ENCODE measurements at regions not wholly inside any gene's neighbourhood (a gene's known extent, or its start where the extent isn't known, plus 50 kb on each side); places are given as distances from the start of the nearest gene placed in this dataset.

DNA sequence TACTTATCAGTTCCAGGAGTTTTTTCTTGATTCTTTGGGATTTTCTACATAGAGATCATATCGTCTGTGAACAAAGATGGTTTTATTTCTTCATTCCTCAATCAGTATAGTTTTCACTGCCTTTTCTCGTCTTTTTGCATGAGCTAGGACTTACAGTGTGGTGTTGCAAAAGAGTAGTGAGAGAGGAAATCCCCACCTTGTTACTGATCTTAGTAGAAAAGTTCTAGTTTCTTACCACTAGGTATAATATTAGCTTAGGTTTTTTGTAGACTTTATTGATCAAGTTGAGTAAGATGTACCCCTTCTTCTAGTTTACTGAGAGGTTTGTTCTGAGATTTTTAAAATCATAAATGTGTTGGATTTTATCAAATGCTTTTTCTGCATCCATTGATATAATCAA, 123.3 kb downstream of the TMEM26 start:
- ATAC-seq (no peak), DNase-seq (no peak)
- H3K4me1 ChIP-seq = no peaks in the 10 kb centered on the region
- H3K4me3 ChIP-seq = no peak overlapping the region
- H3K27me3 ChIP-seq = no peaks in the 10 kb centered on the region
- intact Hi-C loops (cut with DNase I) = no loop called here
- H3K27ac ChIP-seq = no peak overlapping the region
- TF ChIP-seq, protein P1, sequence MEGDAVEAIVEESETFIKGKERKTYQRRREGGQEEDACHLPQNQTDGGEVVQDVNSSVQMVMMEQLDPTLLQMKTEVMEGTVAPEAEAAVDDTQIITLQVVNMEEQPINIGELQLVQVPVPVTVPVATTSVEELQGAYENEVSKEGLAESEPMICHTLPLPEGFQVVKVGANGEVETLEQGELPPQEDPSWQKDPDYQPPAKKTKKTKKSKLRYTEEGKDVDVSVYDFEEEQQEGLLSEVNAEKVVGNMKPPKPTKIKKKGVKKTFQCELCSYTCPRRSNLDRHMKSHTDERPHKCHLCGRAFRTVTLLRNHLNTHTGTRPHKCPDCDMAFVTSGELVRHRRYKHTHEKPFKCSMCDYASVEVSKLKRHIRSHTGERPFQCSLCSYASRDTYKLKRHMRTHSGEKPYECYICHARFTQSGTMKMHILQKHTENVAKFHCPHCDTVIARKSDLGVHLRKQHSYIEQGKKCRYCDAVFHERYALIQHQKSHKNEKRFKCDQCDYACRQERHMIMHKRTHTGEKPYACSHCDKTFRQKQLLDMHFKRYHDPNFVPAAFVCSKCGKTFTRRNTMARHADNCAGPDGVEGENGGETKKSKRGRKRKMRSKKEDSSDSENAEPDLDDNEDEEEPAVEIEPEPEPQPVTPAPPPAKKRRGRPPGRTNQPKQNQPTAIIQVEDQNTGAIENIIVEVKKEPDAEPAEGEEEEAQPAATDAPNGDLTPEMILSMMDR (IDR thresholded peaks at IDR 0.05) = no peak
- peaks cover 0 to 16% of the 10 kb centered on the region in 2 donors for H3K9me3 ChIP-seq
- H3K36me3 ChIP-seq = no peaks in the 10 kb centered on the region

DNA sequence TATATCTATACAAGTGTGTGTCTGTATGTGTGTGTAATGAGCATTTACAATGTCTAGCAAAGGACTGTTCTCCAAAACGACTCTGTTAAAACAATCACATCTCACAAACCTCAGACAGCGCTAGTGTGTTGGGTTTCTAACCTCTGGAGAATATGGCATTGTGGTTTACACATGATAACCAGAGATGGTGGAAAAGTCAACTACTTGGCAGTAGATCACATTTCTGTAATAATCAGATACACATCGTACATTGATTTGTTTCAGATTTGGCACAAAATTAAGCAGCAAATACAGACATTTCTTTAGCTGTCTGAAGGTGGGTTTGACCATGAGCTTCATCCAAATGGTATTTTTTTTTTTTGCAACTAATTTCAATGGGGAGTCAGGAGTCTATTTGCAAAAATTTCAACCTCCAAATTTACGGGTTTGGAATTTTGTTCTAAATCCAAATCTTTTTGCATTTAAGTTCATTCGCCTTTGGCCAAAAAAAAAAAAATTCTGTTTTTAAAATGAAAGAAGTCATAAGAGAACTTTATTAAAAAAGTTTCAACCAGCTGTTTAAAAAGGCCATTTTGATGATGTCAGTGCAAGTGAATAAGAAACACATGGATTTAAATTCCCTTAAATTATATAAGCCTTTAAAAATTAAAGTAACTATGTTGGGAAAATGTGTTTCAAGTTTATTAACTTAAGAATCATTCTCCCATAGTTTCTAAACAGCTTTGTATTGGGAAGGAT, 127.8 kb downstream of the TMEM26 start:
- DNase-seq (no peak), ATAC-seq (no peak)
- TF ChIP-seq, protein P1 (IDR thresholded peaks at IDR 0.05) = no peak
- no peaks in the 10 kb centered on the region for H3K4me1 ChIP-seq
- no peaks in the 10 kb centered on the region for H3K27me3 ChIP-seq
- no peaks in the 10 kb centered on the region for H3K36me3 ChIP-seq
- peaks cover 0 to 16% of the 10 kb centered on the region in 2 donors for H3K9me3 ChIP-seq
- intact Hi-C loops (cut with DNase I) = no loop called here
- H3K4me3 ChIP-seq = no peak overlapping the region
- H3K27ac ChIP-seq = no peak overlapping the region

DNA sequence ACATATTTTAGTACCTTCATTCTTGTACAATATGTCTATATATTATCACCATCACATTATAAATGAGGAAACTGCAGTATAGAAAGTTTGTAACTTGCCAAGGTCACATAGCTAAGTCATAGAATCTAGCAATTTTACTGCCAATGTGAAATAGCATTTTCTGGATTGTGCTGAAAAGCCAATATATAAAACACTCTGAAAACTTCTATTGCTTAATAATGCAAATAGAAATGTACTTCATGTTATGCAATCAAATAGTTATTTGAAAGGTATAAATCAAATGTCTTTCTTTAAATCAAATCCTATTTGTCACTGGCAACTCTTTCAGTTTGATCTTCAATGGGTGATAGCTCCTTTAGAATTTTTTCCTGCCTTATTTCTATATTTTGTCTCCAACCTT, 129.5 kb downstream of the TMEM26 start:
- peaks cover 0 to 4% of the 10 kb centered on the region in 2 donors for H3K9me3 ChIP-seq
- no peak overlapping the region for H3K4me3 ChIP-seq
- intact Hi-C loops (cut with DNase I) = no loop called here
- no peaks in the 10 kb centered on the region for H3K36me3 ChIP-seq
- DNase-seq = no peak
- TF ChIP-seq, protein P1 (IDR thresholded peaks at IDR 0.05) = no peak
- no peak for ATAC-seq
- no peaks in the 10 kb centered on the region for H3K27me3 ChIP-seq
- H3K27ac ChIP-seq = no peak overlapping the region
- no peaks in the 10 kb centered on the region for H3K4me1 ChIP-seq

DNA sequence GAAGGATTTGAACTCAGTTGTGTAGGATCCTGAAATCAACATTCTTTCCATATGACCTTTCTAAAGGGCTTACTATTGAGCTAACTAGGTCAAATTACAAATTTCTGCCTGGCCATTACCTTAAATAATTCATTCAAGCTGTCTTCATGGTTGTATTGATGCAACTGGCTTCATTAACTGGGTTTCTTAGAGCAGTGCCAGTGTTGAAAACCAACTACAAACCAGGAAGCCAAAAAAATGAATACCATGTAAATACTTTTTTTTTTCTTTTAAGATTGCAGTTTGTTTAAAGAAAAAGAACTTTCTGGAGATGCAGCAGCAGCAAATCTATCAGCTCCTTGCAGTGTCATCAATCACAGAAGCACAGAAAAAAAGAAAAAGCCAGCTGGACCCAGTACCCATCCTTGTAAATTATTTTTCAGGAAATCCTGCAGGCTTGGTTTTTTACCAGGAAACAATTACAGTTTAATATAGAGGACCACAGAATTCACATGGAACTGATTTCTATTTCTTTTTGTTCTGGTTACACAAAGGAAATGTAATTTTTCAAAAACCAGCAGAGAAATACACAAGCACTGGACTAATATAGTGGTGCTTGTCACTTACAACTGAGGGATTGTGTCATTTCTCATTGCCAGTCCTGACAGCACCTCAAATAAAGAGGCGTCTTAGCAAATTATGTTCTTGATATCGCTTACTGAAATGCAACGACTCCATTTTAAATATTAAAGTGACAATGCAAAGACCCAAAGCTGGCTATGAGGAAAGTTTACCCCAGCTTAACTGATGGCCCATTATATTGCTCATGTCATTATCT, 131.9 kb downstream of the TMEM26 start:
- TF ChIP-seq, protein P1 (IDR thresholded peaks at IDR 0.05) = no peak
- H3K9me3 ChIP-seq = no peaks in the 10 kb centered on the region
- ATAC-seq = no peak
- no peak overlapping the region for H3K27ac ChIP-seq
- no peaks in the 10 kb centered on the region for H3K27me3 ChIP-seq
- intact Hi-C loops (cut with DNase I) = no loop called here
- no peak overlapping the region for H3K4me3 ChIP-seq
- no peaks in the 10 kb centered on the region for H3K4me1 ChIP-seq
- H3K36me3 ChIP-seq = no peaks in the 10 kb centered on the region
- DNase-seq = no peak

DNA sequence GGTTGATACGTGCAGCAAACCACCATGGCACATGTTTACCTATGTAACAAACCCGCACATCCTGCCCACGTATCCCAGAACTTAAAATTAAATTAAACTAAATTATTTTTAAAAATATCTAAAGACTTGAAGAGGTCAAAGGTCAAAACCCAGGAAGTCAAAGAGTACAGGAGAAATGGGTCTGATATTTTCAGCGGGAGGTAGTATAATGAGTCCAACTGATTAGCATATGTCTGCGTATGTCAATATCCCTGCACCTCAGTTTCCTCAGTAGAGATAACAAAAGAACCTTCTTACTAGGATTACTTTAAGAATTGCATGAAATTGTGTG, 133.0 kb downstream of the TMEM26 start:
- Histone ChIP-seq H3K4me1 (no peaks in the 10 kb centered on the region), H3K27ac (no peak overlapping the region), H3K27me3 (no peaks in the 10 kb centered on the region), H3K9me3 (no peaks in the 10 kb centered on the region), H3K4me3 (no peak overlapping the region), H3K36me3 (no peaks in the 10 kb centered on the region)
- ATAC-seq (no peak), DNase-seq (no peak)
- TF ChIP-seq, protein P1 (IDR thresholded peaks at IDR 0.05) = no peak
- intact Hi-C loops (cut with DNase I) = no loop called here

All from left lung (tissue), 4 donors.